ENCODE measurements at regions not wholly inside any gene's neighbourhood (a gene's known extent, or its start where the extent isn't known, plus 50 kb on each side); places are given as distances from the start of the nearest gene placed in this dataset.
A peak's percentile ranks its signal among the peaks of the same experiment; 100 is the strongest.

DNA sequence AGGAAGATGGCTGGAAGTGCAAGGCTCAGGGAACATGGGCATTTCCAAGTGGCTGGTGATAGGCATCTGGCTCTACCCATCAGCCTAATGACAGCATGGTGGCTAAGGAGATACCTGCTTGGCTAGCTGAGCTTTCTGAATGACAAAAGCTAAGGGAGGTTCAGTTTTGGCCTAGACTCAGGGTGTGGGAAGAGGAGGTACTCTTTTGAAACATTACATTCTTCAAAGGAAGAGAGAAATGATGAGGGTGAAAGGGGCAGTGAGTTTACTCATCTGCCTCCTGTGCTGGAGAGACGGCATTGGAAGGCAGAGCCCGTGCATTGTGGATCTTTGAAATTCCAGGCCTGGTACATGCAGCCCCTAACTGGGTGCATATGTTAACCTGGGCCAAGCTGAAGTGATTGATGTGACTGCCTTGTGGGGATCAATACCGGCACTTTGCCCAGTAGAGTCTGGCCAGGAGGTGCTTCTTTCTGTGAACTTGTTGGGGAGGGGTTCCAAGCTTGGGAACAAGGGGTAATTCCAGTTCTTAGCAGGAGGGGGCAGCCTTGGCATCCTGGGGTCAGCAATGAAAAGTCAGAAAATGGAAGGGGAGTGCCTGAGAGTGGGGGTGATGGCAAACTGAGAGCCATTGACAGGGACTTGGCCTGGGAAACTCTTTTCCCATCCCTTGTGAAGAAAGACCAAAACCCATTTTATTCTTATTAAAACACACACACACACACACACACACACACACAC lies 108.6 kb downstream of the ACER2 start:
- TF ChIP-seq, protein P1, sequence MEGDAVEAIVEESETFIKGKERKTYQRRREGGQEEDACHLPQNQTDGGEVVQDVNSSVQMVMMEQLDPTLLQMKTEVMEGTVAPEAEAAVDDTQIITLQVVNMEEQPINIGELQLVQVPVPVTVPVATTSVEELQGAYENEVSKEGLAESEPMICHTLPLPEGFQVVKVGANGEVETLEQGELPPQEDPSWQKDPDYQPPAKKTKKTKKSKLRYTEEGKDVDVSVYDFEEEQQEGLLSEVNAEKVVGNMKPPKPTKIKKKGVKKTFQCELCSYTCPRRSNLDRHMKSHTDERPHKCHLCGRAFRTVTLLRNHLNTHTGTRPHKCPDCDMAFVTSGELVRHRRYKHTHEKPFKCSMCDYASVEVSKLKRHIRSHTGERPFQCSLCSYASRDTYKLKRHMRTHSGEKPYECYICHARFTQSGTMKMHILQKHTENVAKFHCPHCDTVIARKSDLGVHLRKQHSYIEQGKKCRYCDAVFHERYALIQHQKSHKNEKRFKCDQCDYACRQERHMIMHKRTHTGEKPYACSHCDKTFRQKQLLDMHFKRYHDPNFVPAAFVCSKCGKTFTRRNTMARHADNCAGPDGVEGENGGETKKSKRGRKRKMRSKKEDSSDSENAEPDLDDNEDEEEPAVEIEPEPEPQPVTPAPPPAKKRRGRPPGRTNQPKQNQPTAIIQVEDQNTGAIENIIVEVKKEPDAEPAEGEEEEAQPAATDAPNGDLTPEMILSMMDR (IDR thresholded peaks at IDR 0.05; ENCODE audit: insufficient read depth, low read length, poor library complexity, severe bottlenecking): peak; percentile 30
- TF ChIP-seq EZH2phosphoT487 (conservative IDR thresholded peaks at IDR 0.05; ENCODE audit: low read length): no peak

Data from SU-DHL-6 (cell line).